Heart right ventricle (tissue), 16 donors: ENCODE measurements at regions not wholly inside any gene's neighbourhood (a gene's known extent, or its start where the extent isn't known, plus 50 kb on each side); places are given as distances from the start of the nearest gene placed in this dataset.

ENCODE experiments used
- ATAC-seq, 8 donors: fragments of 200-7000 bp; cut with Tn5 transposase; one replicate each; pipeline ENCODE4 v1.9.1; 2020; ENCODE audit warnings: mild to moderate bottlenecking in 8 of 8, moderate library complexity in 8 of 8, moderate number of reproducible peaks in 1 of 8
- DNase-seq, 2 donors: peaks; one replicate each; pipeline ENCODE4 v3.0.0-alpha.2; 2020
- H3K27ac ChIP-seq, 10 donors: fragments of 200-600 bp; sonication (generic) in 2 of 10; one replicate each; pipeline versions ENCODE4 v1.5.0 to v1.8.0; 2020 to 2022; ENCODE audit warnings: mild to moderate bottlenecking in 3 of 10
- H3K27me3 ChIP-seq, 7 donors: fragments of 200-600 bp; one replicate each; pipeline ENCODE4 v1.8.0; 2021 to 2022; ENCODE audit warnings: mild to moderate bottlenecking in 2 of 7
- H3K36me3 ChIP-seq, 9 donors: fragments of 200-600 bp; sonication (generic) in 1 of 9; one replicate each; pipeline versions ENCODE4 v1.5.0 to v1.8.0; 2020 to 2022; ENCODE audit warnings: mild to moderate bottlenecking in 2 of 9
- H3K4me1 ChIP-seq, 9 donors: fragments of 200-600 bp; sonication (generic) in 1 of 9; one replicate each; pipeline versions ENCODE4 v1.5.0 to v1.8.0; 2020 to 2022; ENCODE audit warnings: mild to moderate bottlenecking in 4 of 9
- H3K4me3 ChIP-seq, 10 donors: fragments of 200-600 bp; sonication (generic) in 2 of 10; one replicate each; pipeline versions ENCODE4 v1.5.0 to v1.8.0; 2020 to 2022; ENCODE audit warnings: mild to moderate bottlenecking in 7 of 10, moderate library complexity in 2 of 10
- H3K9me3 ChIP-seq, 11 donors: fragments of 200-600 bp in 10 of 11; sonication (generic) in 2 of 11; one replicate each; pipeline versions ENCODE4 v1.5.0 to v1.8.0; 2013 to 2022; ENCODE audit warnings: mild to moderate bottlenecking in 2 of 11, control low read depth in 1 of 11, moderate library complexity in 1 of 11
- WGBS, 2 donors: extraction: QIAGEN DNeasy Blood & Tissue Kit; methylation state at CpG; one replicate each; pipeline ENCODE4 v1.1.7; 2013; ENCODE audit warnings: inconsistent platforms in 1 of 2; 5-methylcytosine and 5-hydroxymethylcytosine counted together
- intact Hi-C, 10 donors: fragments of 100-400 bp; cut with DNase I; formaldehyde crosslinking; loops; one replicate each; pipeline versions ENCODE4 v1.11.1 to v1.14.2; 2022
- TF ChIP-seq, protein P1 (sequence below), 9 donors: fragments of 200-600 bp; sonication (generic) in 2 of 9; IDR thresholded peaks; one replicate each; pipeline versions ENCODE4 v1.5.0 to v1.8.0; 2021 to 2022; ENCODE audit warnings: antibody characterized with exemption in 9 of 9, mild to moderate bottlenecking in 5 of 9, moderate library complexity in 1 of 9
- donor health status: Arrhythmogenic right ventricular cardiomyopathy.
- donor health status: ischemic (EF 13 %, LVEDD 7.1; RV severe dilation, severe dysfunction).
- donor health status: healthy with polysubstance abuse.
- donor health status: DM: no; HTN: yes; CAD: no.
- donor health status: DM: no; HTN: no; CAD: no.
- donor health status: ischemic (EF 25% LVEDD 6.9; RV normal size, moderate dysfunction).
- donor health status: ischemic (EF 25% LVEDD 5.7; RV mildly dilated, moderate dysfunction).
- donor health status: healthy.
- donor health status: DM: yes; HTN: yes; CAD: no.
- donor health status: Ischemic cardiomyopathy.
- donor health status: ischemic (EF 35%, LVEDD 5.7; RV mildly dilated, moderate dysfunction).
- donor health status: nonischemic (EF 11% LVEDD 7.7; RV severe dilation, severe dysfunction).
- donor health status: DM: yes; HTN: yes; CAD: no.
- donor health status: PGD.
- donor health status: ischemic (EF 29% LVEDD 5.4; RV normal size, mild dysfunction).
- donor health status: nonischemic (EF 23%, LVEDD 6.1; RV moderate dilation, normal function).

DNA sequence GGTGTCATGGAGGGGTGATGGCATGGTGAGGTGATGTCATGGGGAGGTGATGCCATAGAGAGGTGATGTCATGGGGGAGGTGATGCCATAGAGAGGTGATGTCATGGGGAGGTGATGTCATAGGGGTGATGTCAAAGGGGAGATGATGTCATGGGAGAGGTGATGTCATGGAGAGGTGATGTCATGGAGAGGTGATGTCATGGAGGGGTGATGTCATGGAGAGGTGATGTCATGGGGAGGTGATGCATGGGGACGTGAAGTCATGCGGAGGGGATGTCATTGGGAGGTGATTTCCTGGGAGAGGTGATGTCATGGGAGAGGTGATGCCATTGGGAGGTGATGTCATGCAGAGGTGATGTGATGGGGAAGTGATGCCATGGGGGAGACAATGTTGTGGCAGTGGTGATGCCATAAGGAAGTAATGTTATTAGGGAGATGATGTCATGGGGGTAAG lies 92.1 kb upstream of the C1orf174 start:
- WGBS, 2 donors = 90 to 95% methylated on average over 2 of the region's 2 CpGs
- intact Hi-C loops = no loop called here
- H3K4me1 ChIP-seq = no peaks in the 10 kb centered on the region
- no peak for DNase-seq
- peaks cover 0 to 45% (median 13%) of the 10 kb centered on the region in 7 donors for H3K27me3 ChIP-seq
- H3K9me3 ChIP-seq = peaks cover 0 to 10% (median 0%) of the 10 kb centered on the region in 11 donors
- TF ChIP-seq, protein P1, sequence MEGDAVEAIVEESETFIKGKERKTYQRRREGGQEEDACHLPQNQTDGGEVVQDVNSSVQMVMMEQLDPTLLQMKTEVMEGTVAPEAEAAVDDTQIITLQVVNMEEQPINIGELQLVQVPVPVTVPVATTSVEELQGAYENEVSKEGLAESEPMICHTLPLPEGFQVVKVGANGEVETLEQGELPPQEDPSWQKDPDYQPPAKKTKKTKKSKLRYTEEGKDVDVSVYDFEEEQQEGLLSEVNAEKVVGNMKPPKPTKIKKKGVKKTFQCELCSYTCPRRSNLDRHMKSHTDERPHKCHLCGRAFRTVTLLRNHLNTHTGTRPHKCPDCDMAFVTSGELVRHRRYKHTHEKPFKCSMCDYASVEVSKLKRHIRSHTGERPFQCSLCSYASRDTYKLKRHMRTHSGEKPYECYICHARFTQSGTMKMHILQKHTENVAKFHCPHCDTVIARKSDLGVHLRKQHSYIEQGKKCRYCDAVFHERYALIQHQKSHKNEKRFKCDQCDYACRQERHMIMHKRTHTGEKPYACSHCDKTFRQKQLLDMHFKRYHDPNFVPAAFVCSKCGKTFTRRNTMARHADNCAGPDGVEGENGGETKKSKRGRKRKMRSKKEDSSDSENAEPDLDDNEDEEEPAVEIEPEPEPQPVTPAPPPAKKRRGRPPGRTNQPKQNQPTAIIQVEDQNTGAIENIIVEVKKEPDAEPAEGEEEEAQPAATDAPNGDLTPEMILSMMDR (IDR thresholded peaks at IDR 0.05) = no peak
- H3K4me3 ChIP-seq = no peak overlapping the region
- H3K36me3 ChIP-seq = no peaks in the 10 kb centered on the region
- H3K27ac ChIP-seq = no peak overlapping the region
- ATAC-seq = no peak

DNA sequence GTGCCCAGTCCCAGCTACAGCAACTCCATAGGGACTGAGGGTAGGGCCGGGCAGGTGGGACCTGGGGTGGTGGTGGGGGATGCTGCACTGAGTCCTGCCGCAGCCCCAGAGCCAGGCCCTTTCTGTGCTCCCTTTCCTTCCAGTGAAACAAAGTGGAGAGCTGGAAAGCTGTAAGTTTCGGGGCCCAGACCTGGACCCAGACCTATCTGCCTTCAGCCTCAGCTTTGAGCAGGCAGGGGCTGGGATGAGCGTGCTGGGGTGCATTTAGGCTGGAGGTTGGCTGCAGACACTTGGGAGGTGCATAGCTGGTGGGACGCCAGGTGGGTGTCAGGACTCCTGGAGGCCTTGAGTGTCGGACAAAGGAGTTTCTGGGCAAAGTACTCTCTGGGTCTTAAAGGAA lies 92.7 kb upstream of the C1orf174 start:
- Histone ChIP-seq H3K9me3 (peaks cover 0 to 10% (median 0%) of the 10 kb centered on the region in 11 donors), H3K27me3 (peaks cover 0 to 41% (median 16%) of the 10 kb centered on the region in 7 donors), H3K36me3 (no peaks in the 10 kb centered on the region), H3K4me3 (no peak overlapping the region), H3K4me1 (no peaks in the 10 kb centered on the region), H3K27ac (no peak overlapping the region)
- 67 to 72% methylated on average over 6 of the region's 6 CpGs for WGBS, 2 donors
- ATAC-seq = no peak
- TF ChIP-seq, protein P1 (IDR thresholded peaks at IDR 0.05) = no peak
- no peak for DNase-seq
- intact Hi-C loops = no loop called here

DNA sequence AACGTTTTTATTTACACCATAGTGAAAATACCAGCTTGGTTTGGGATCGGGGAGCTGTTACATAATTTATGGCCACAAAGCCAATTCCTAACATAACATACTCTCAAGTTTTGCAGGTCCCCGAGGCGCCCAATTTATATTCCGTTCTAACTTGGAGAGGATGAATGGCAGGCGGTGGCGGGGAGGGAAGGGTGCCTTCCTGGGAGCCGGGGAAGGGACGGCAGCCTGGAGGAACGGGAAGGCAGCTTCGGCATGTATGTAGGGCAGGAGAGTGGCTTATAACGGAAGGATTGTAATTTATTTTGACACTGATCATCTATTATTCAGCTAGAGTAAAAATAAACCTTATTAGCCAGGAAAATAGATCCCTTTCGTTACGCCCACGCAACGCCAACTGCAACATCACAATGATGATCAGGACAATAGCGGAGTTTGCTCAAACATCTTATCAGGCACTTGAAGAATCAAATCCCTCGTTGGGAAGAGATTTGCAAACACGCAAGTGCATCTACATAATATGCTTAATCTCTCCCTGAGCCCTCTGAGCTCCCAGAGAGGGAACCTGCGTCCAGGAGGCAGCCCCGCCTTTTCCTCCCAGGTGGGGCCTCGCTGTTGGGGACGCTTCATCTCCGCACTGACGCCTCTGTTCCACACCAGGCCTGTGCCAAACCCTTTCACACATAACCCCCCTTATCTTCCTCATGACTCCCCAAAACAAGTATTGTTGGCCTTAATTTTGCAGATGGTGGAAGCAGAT lies 93.7 kb upstream of the C1orf174 start:
- 68 to 77% methylated on average over 25 of the region's 25 CpGs for WGBS, 2 donors
- no peak for DNase-seq
- Histone ChIP-seq H3K4me1 (no peaks in the 10 kb centered on the region), H3K36me3 (no peaks in the 10 kb centered on the region), H3K27ac (no peak overlapping the region), H3K27me3 (peaks cover 0 to 41% (median 22%) of the 10 kb centered on the region in 7 donors), H3K4me3 (no peak overlapping the region), H3K9me3 (peaks cover 0 to 10% (median 0%) of the 10 kb centered on the region in 11 donors)
- TF ChIP-seq, protein P1 (IDR thresholded peaks at IDR 0.05) = no peak
- intact Hi-C loops = no loop called here
- no peak for ATAC-seq

DNA sequence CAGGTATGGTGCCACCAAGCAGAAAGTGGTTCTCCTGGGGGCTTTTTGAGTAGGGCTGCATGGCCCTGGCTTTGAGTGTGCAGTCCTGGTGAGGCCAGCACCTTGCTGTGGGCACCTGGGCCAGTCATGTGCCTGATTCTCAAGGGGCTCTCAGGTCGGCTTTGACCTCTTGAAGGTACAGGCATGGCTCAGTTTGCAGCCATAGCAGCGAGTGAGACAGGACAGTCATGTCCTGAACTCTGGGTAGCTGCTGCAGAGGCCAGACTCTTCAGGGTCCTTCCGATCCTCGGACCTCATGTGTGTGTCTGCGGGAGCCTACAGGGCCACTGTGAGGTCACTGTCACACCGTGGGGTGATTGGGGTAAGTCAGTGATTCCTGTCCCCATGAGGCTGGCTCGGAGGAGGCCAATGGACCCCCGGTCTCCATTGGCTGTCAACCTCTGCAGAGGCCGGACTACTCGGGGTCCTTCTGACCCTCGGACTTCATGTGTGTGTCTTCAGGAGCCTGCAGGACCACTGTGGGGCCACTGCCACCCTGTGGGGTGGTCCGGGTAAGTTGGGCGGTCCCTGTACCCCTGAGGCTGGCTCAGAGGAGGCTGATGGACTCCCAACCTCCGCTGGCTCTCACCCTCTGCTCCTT lies 95.2 kb upstream of the C1orf174 start:
- Histone ChIP-seq H3K4me3 (no peak overlapping the region), H3K27ac (no peak overlapping the region), H3K27me3 (peaks cover 0 to 51% (median 30%) of the 10 kb centered on the region in 7 donors), H3K9me3 (peaks cover 0 to 10% (median 0%) of the 10 kb centered on the region in 11 donors), H3K4me1 (no peaks in the 10 kb centered on the region), H3K36me3 (no peaks in the 10 kb centered on the region)
- TF ChIP-seq, protein P1 (IDR thresholded peaks at IDR 0.05) = no peak
- 76 to 81% methylated on average over 14 of the region's 14 CpGs for WGBS, 2 donors
- no peak for DNase-seq
- intact Hi-C loops = no loop called here
- no peak for ATAC-seq
